Keratinocyte (primary cell): ENCODE measurements at regions not wholly inside any gene's neighbourhood (a gene's known extent, or its start where the extent isn't known, plus 50 kb on each side); places are given as distances from the start of the nearest gene placed in this dataset.

Experiments used
- EZH2 ChIP-seq: IDR thresholded peaks from one replicate; pipeline ENCODE4 v1.6.1; 2012; ENCODE audit warnings: inconsistent platforms, mild to moderate bottlenecking, low read length, moderate library complexity
- TF ChIP-seq, protein P1 (sequence below), 3 experiments: IDR thresholded peaks in 1 of 3; conservative IDR thresholded peaks in 1 of 3; optimal IDR thresholded peaks in 1 of 3; 2 replicates in 2 of 3; 3 replicates in 1 of 3; pipeline versions ENCODE3 to v1.5.1; 2011; ENCODE audit warnings: low read length in 3 of 3, mild to moderate bottlenecking in 3 of 3, moderate library complexity in 2 of 3, control low read depth in 1 of 3, inconsistent platforms in 1 of 3; ENCODE audit not compliant: insufficient read depth in 2 of 3; ENCODE audit errors: extremely low read depth in 1 of 3

DNA sequence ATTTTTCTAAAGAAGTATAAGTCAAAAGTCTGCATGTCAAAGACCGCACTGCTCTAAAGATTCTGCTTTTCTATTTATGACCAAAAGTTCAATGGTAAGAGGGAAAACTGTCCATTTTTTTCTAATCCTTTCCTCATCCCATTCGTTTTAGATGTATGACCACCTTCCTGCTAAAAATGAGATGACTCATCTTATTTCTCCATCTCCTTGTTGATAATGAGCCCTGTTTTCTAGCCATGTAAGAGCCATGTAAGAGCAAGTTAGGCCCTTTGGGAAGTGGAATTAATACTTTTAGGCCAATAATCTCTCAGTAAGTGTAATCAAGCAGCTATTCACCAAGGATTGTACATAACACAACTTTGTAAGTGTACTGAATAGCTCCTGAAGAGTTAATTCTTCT, 475.6 kb upstream of the B3GALT2 start:
- TF ChIP-seq, protein P1, sequence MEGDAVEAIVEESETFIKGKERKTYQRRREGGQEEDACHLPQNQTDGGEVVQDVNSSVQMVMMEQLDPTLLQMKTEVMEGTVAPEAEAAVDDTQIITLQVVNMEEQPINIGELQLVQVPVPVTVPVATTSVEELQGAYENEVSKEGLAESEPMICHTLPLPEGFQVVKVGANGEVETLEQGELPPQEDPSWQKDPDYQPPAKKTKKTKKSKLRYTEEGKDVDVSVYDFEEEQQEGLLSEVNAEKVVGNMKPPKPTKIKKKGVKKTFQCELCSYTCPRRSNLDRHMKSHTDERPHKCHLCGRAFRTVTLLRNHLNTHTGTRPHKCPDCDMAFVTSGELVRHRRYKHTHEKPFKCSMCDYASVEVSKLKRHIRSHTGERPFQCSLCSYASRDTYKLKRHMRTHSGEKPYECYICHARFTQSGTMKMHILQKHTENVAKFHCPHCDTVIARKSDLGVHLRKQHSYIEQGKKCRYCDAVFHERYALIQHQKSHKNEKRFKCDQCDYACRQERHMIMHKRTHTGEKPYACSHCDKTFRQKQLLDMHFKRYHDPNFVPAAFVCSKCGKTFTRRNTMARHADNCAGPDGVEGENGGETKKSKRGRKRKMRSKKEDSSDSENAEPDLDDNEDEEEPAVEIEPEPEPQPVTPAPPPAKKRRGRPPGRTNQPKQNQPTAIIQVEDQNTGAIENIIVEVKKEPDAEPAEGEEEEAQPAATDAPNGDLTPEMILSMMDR (optimal IDR thresholded peaks at IDR 0.05 in 1 of 3, IDR thresholded peaks at IDR 0.05 in 1 of 3, conservative IDR thresholded peaks at IDR 0.05 in 1 of 3; ENCODE audit: extremely low read depth in 1 of 3, insufficient read depth in 2 of 3, low read length in 3 of 3) = no peak
- TF ChIP-seq EZH2 = no peak
